ENCODE measurements at regions not wholly inside any gene's neighbourhood (a gene's known extent, or its start where the extent isn't known, plus 50 kb on each side); places are given as distances from the start of the nearest gene placed in this dataset.
A peak's percentile ranks its signal among the peaks of the same experiment; 100 is the strongest.

GRCh38 chr4:123092586-123092985, 170.2 kb upstream of the NUDT6 start:
- Histone ChIP-seq H3K27me3 (ENCODE audit: control insufficient read depth, insufficient read depth, low read length) (no peaks in the 10 kb centered on the region), H3K9ac (no peak overlapping the region), H3K36me3 (ENCODE audit: control insufficient read depth, insufficient read depth, low read length) (no peaks in the 10 kb centered on the region)

GRCh38 chr4:123093236-123093635, 170.8 kb upstream of the NUDT6 start:
- Histone ChIP-seq H3K4me1 (no peaks in the 10 kb centered on the region), H3K4me3 (ENCODE audit: low read depth, low read length) (no peak overlapping the region), H3K27ac (no peak overlapping the region), H3K4me2 (ENCODE audit: low read length) (no peak overlapping the region), H3K36me3 (ENCODE audit: control insufficient read depth, insufficient read depth, low read length) (no peaks in the 10 kb centered on the region), H3K27me3 (ENCODE audit: control insufficient read depth, insufficient read depth, low read length) (no peaks in the 10 kb centered on the region), H3K9me3 (ENCODE audit: control insufficient read depth, low read length) (no peaks in the 10 kb centered on the region), H2AFZ (no peak overlapping the region), H3K79me2 (no peaks in the 10 kb centered on the region), H3K9ac (no peak overlapping the region)
- no peak for TF ChIP-seq CTCF (IDR thresholded peaks at IDR 0.05)

More at GRCh38 chr4:123092586-123092985, 170.2 kb upstream of the NUDT6 start:
- no peak for TF ChIP-seq CTCF (IDR thresholded peaks at IDR 0.05)
- Histone ChIP-seq H3K4me2 (ENCODE audit: low read length) (no peak overlapping the region), H3K9me3 (ENCODE audit: control insufficient read depth, low read length) (no peaks in the 10 kb centered on the region), H3K27ac (no peak overlapping the region), H3K79me2 (no peaks in the 10 kb centered on the region), H3K4me1 (no peaks in the 10 kb centered on the region), H3K4me3 (ENCODE audit: low read depth, low read length) (no peak overlapping the region), H2AFZ (no peak overlapping the region)

GRCh38 chr4:123096038-123096437, 173.6 kb upstream of the NUDT6 start:
- Histone ChIP-seq H2AFZ (no peak overlapping the region), H3K79me2 (no peaks in the 10 kb centered on the region), H3K9me3 (ENCODE audit: control insufficient read depth, low read length) (no peaks in the 10 kb centered on the region), H3K36me3 (ENCODE audit: control insufficient read depth, insufficient read depth, low read length) (no peaks in the 10 kb centered on the region), H3K27me3 (ENCODE audit: control insufficient read depth, insufficient read depth, low read length) (no peaks in the 10 kb centered on the region), H3K4me1 (no peaks in the 10 kb centered on the region), H3K27ac (no peak overlapping the region), H3K4me2 (ENCODE audit: low read length) (no peak overlapping the region), H3K9ac (no peak overlapping the region), H3K4me3 (ENCODE audit: low read depth, low read length) (no peak overlapping the region)
- no peak for TF ChIP-seq CTCF (IDR thresholded peaks at IDR 0.05)

- Histone ChIP-seq H3K9ac (no peak overlapping the region), H3K4me3 (ENCODE audit: low read depth, low read length) (no peak overlapping the region), H3K36me3 (ENCODE audit: control insufficient read depth, insufficient read depth, low read length) (no peaks in the 10 kb centered on the region), H3K4me1 (no peaks in the 10 kb centered on the region), H3K9me3 (ENCODE audit: control insufficient read depth, low read length) (no peaks in the 10 kb centered on the region), H2AFZ (no peak overlapping the region), H3K27ac (no peak overlapping the region), H3K27me3 (ENCODE audit: control insufficient read depth, insufficient read depth, low read length) (no peaks in the 10 kb centered on the region), H3K4me2 (ENCODE audit: low read length) (no peak overlapping the region), H3K79me2 (no peaks in the 10 kb centered on the region)
- TF ChIP-seq CTCF (IDR thresholded peaks at IDR 0.05): peak; percentile 47
Observed at GRCh38 chr4:123102897-123103471, 180.6 kb upstream of the NUDT6 start.

- Histone ChIP-seq H3K4me1 (no peaks in the 10 kb centered on the region), H3K27ac (no peak overlapping the region), H3K9me3 (ENCODE audit: control insufficient read depth, low read length) (no peaks in the 10 kb centered on the region), H2AFZ (no peak overlapping the region), H3K4me2 (ENCODE audit: low read length) (no peak overlapping the region), H3K79me2 (no peaks in the 10 kb centered on the region), H3K36me3 (ENCODE audit: control insufficient read depth, insufficient read depth, low read length) (no peaks in the 10 kb centered on the region), H3K9ac (no peak overlapping the region), H3K27me3 (ENCODE audit: control insufficient read depth, insufficient read depth, low read length) (no peaks in the 10 kb centered on the region), H3K4me3 (ENCODE audit: low read depth, low read length) (no peak overlapping the region)
- TF ChIP-seq CTCF (IDR thresholded peaks at IDR 0.05): no peak
Observed at GRCh38 chr4:123104310-123105025, 182.1 kb upstream of the NUDT6 start.
